ELR (cell line): ENCODE measurements at regions not wholly inside any gene's neighbourhood (a gene's known extent, or its start where the extent isn't known, plus 50 kb on each side); places are given as distances from the start of the nearest gene placed in this dataset.
"Not testable (repeated sequence)": the region's sequence is repeated elsewhere in the genome, so short reads cannot be mapped to it uniquely, and the experiment has no call there.

Experiments used
- DNase-seq: peaks from one replicate; pipeline ENCODE4 v3.0.0-alpha.2; 2015; ENCODE audit warnings: low read depth

DNA sequence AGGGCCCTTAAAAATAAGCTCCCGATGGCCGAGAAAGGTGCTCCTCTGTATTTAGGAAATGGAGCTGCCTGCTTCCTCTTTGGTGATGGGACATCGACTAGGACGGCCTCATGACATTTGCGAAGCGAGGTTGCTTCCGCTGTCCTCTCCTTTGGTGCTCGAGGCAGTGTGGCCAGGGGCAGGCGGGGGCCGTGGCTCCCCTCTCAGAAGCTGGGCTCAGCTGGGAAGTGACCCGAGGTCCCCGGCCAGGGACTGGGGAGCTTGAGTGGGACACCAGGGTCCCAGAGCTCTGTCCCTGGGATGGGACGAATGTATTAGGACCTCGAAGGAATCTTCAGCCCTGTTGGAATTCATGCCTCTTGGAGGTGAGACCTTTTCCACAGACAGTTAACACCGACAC lies 151.1 kb downstream of the CTTN start:
- DNase-seq: no peak

DNA sequence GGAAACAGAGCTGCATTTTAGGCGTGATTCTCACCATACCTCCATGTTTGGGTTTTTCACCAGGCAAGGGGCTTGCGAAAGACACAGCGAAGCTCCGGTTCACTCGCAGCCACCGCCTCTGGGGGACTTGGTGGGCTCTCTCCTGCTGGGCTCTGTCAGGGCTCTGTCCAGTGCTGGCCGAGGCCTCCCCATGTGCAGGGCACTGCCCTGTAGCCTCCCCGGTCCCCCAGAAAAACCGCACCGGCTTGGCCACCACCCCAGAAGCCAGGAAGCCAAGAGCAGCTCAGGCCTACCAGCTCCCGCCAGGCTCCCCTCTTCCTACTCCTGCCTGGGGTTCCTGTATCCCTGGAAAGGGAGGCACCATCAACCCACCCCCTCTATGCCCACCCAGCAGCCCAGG lies 151.5 kb downstream of the CTTN start:
- DNase-seq: no peak

DNA sequence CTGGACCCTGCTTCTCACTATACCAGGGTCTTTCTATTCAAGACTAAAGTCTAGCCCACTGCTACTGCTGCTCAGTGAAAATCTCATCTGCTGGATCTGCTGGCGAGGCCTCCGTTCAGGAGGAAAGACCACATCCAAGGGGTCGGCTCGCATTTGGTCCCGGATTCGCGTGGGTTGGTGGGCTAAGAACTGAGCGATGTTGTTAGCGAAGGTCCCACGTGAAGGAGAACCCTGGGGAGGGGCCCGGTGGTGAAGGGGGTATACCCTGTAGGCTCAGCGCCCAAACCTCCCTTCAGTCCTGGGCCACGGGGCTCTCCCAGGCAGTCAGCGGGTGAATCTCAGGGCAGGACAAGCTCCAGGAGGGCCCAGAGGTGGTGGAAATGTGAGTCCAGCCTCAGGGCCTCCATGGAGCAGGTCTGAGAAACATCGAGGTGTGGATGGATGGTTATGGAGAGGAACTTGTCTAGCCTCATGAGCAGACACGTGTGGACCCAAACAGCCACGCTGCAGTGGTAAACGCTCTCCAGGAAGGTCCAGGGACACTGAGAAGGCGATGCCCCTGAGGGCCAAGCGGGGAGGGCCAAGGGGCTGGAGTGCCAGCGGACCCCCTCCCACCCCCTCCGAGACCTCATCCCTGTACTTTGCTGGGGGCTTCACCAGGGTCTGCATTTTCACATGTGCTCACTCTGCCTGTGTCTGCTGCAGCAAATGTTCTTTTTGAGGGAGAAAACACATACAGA lies 152.3 kb downstream of the CTTN start:
- DNase-seq: no peak

DNA sequence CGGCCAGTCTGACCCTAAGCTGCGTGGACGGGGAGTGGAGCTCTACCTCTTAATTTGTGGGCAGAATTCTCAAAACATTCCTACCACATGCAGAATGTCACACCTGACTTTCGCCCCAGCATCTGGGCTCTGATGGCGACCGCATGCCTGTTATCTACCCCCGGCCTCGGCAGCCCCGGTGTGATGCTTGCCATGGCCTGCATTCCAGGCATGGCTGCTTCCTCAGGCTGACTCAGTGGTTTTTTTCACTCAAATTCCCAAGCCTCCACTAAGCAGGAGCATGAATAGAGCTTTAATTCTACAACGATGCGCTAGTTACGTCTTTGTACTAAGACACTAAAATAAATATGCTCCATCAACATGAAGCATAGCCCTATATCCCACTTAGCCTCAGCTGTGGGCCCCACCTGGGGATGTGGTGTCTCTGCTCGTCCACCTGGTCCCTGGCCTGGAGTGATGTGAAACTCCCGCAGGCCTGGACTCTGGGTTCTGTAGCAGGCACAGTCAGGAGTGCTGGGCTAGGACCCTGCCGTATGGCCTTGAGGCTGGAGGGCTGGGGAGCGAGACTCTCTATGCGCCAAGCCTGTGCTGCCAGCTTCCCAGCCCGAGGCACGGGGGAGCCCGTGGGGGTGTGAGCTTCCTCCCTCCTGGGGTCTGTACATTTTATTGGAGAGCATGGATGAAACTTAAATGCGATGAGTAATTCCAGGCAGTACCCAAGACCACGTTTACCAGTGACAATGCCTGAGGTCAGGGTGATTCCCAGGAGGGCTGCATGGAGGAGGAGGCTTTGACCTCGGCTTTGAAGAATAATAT lies 153.2 kb downstream of the CTTN start:
- DNase-seq: no peak

DNA sequence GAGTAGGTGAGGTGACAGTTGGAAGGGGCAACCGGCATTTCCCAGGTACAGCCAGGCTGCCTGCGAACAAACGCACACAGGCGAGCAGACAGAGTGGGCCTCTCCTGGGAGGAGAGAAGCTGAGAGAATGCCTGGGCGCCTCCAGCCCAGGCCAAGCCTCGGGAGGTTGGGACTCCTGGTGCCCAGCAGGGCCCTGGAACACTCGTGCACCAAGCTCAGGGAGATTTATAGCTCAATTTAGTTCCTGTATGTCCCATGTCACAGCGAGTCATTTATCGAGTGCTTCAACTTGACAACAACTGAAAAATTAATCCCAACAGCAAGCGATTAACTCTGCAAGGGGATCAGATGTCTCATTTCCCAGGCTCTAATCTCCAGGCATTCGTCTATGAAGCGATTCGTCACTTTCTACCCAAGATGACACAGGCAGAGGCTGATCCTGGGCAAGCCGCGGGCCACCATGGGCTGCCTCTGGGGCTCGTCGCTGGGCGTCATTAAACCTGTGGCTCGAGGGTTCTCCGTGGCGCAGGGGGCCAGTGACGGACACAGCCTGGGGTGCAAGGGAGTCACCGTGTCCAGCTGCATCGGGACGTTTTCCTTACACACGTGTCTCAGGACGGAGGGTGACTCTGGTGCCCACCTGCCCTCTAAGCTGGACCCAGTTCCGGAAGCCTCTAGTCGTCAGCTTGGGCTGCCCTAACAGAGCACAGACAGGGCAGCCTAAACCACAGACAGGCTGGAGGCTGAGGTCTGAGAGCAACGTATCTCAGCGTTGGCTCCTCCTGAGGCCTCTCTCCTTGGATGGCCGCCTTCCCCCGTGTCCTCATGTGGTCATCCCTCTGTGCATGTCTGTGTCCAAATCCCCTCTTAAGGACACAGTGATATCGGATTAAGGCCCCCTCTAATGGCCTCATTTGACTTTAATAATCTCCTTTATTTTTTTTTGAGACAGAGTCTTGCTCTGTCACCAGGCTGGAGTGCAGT lies 154.1 kb downstream of the CTTN start:
- no peak for DNase-seq

DNA sequence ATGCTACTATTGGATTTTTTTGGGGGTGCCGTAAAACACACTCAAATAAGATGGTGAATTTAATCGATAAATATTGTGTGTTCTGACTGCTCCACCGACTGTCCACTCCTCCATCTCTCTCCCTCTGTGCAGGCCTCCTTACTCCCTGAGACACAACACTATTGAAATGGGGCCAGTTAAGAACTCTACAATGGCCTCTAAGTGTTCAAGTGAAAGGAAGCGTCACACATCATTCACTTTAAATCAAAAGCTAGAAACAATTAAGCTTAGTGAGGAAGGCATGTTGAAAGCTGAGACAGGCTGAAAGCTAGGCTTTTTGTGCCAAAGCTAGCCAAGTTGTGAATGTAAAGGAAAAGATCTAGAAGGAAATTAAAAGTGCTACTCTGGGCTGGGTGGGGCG lies 156.7 kb downstream of the CTTN start:
- DNase-seq: no peak

DNA sequence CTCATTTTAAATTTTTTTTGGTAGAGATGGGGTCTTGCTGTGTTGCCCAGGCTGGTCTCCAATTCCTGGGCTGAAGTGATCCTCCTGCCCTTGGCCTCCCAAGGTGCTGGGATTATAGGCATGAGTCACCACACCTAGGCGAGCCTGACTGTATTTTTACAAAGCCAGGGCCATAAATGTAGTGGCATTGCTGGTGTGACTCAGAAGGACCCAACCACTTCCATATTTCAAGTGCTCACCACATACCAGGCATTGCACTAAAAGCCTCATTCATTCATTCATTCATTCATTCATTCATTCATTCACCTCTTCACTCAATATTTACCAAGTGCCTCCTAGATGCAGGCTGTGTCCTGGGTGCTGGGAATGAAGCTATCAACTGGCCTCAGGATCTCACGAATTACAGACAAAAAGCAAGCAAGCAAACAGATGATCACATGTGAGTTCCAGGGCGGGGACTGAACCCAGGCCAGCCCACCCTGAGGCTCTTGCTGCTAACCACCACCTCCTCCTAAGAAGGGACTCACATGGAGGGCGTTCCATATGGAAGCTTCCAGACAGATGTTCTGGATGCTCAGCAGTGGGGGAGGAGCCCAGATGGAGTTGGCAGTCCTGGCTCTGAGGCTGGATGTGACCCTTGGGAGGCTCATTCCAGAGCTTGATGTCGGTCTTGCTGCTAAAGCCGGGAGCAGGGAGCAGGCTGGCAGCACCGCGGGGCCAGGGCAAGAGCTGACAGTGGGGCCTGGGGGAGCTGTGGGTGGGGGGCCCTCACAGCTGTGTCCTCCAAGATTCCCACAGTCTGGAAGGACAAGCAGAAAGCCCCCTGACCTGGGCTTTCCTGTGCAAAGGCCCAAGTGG lies 158.8 kb downstream of the CTTN start:
- DNase-seq: peak; percentile 34

DNA sequence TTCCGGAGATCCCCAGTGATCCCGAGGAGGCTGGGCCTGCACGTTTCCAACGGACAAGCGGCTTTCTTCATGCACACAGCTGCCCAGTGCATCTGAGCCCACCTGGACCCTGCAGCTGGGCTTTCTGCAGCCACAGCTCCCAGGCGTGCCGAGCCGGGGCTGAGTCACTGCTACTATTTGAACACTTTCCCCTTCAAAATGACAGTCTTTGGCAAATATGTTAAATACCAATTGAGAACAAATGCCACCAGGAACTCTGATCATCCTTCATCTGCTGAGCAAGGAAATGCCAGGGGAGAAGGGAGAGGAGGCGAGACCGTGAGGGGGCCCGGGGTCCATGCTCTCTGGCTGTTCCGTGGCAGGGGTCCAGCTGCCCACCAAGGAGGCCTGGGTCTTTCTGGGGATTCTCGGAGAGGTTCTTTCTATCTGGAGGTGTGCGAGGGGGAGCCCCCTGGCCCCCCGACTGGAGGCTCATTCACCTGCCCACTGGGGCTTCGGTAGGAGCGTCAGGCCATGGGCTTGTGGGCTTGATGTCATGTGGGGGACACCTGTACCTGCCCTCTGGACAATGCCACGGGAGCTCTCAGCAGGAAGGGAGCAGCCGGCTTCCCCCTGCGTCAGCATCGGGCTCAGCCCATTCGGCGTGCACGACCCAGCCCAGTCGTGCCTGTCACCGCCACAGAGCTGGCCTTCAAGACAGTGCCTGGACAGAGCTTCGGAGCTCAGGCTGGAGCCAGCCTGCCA lies 159.6 kb downstream of the CTTN start:
- DNase-seq: no peak

DNA sequence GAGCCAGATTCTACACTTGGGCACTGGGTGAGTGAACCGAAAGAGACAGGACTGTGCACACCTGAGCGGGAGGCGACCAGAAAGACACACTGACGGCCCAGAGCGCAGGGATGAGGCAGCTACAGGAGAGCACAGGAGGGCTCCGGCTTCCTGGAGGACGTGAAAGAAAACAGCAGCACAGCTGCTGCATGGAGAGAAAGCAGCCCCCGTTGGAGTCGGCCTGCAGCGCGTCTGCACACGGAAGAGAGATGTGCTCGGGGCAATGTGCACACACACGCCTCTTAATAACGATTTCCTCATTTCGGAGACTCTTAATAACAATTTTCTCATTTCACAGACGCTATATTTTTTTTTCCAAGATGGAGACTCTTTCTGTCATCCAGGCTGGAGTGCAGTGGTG lies 160.4 kb downstream of the CTTN start:
- DNase-seq: no peak

DNA sequence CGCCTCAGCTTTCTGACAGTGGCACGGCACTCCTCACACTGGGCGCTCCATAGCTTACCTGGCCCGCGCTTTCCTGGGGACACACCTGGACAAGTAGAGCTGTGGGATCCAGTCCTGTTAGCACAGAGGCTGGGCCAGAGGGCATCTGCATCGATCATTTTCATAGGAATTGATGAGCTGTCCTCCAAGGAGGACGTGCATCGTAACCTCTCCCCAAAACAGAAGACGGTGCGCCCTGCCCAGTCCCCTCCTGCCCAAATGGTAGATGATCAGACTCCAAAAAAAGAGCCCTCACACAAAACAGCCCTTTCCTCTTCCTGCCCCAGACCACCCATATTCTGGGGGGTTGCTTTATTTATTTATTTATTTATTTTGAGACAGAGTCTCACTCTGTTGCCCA lies 161.2 kb downstream of the CTTN start:
- no peak for DNase-seq

DNA sequence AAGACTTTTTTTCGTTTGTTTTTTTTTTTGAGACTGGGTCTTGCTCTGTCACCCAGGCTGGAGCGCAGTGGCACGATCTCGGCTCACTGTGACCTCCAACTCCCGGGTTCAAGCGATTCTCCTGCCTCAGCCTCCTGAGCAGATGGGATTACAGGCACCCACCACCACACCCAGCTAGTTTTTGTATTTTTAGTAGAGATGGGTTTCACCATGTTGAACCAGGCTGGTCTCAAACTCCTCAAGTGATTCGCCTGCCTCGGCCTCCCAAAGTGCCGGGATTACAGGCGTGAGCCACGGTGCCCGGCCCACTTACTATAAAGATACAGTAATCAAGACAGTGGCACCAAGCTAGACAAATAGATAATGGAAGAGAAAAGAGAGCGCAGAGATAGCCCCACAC lies 162.3 kb downstream of the CTTN start:
- DNase-seq: not testable (repeated sequence)

DNA sequence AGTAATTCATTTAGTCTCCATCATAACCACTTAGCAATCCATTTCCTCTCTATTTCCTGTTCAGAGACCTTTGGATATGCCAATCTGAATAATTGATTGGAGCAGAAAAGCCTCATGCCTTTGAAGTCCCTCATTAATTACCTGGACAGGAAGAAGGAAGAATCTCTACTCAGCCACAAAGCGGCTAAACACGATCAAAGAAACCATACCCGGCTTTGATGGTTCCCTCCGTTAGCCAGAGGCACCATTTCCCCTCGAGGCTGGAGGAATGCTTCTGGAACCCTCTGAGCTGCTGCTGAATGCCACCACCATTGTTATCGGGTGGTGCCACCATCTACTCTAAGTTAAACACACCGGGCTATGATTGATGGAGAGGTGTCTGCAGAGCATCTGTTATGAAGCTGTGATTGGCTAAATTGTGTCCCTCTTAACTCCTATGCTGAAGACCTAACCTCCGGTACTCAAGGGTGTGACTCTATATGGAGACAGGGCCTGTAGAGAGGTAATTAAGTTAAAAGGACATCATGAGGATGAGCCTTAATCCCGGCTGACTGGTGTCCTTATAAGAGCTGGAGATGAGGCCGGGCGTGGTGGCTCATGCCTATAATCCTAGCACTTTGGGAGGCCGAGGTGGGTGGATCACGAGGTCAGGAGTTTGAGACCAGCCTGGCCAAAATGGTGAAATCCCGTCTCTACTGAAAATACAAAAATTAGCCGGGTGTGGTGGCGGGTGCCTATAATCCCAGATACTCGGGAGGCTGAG lies 168.6 kb downstream of the CTTN start:
- DNase-seq: no peak

DNA sequence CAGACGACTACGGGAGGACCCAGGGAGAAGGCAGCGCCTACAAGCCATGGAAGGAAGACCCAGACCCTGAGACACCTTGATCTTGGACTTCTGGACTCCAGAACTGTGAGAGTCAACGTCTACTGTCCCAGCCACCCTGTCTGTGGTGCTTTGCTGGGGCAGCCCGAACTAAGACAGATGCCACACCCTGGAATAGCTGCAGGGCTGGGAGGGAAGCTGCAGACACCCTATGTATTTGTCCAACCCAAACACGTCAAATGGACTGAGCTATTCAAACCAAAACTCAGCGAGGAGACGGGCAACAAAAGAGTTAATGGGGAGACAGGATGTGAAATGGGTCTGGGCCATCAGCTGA lies 169.3 kb downstream of the CTTN start:
- no peak for DNase-seq

DNA sequence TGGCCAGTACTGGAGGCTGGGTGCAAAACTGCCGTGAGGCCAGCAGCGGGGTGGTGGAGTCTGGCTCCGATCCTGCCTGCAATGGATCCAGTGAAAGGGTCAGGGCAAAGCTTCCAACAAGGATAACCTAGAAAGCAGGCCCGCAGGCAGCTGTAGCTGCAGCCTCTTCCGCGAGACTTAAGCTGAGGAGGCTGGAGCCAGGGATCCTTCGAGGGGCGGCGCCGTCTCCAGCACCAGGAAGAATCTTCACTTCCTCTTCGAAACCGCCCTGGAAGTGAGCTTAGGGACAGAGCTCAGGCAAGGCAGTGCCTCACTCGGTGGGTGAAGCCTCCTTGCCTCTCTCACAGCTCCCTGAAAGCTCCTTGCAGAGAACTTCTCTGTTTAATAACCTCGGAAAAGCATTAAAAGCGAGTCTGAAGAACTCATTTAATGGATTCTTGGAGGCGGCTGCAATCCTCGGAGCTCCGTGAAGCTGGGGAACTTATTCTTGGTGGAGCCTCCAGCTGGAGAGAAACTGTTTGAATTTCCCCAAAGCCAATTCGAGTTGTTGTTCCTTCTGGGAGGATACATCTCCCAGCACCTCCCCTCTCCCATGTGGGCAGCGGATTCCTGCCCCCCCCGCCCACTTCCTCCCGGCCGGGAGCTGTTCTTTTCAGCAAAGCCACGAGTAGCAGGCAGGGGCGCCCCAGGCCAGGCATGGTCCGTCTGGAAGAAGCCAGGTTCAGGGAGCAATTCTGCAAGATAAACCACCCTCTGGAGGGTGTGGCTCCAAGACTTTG lies 169.9 kb downstream of the CTTN start:
- peak; percentile 10 for DNase-seq

DNA sequence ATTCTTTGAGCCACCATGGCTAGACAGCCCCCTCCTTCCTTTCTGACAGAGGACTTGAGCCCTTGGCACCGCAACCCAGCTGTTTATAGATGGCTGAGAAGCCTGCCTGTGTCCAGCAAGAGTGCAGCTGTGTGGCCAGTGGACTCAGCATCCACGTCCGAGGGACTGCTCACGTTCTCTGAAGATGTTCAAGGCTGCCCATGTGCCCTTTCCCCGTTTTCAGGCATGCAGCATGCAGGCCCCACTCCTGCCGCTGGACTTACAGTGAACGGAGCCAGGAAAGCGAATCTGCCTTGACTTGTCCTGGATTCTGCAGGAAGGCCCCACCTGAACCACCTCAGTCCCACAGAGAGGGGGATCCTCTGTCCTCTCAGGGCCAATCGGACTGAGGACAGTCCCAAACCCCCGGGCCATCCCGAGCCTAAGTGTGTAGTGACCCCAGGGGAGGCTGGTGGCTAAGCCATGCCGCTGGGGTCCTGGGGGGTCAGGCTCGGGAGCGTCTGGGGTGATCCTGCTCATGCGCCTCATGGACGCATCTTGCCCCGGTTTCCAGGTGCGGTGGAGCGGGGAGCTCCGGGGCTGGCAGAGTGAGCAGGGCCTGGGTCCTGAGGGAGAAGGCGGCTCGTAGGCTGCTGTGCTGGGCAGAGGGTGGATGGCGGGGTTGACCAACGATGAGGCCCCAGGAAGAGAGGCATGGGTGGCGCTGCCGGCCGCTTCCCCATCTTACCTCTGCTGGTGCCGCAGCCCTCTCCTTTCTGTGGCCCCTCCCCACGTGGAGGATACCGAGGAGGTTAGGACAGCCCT lies 170.7 kb downstream of the CTTN start:
- no peak for DNase-seq

DNA sequence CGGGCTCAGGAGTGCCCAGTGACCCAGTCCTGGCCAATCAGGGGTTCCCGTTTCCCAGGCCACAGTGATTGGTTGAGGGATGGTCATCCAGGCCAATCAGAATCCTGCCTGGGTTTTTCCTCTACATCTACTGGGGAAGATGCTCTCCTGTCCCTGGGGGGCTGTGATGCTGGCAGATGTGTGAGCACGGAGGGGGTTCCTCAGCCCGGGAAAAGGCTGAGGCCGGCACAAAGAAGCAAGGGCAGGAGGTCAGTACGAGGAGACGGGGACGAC lies 171.2 kb downstream of the CTTN start:
- no peak for DNase-seq

DNA sequence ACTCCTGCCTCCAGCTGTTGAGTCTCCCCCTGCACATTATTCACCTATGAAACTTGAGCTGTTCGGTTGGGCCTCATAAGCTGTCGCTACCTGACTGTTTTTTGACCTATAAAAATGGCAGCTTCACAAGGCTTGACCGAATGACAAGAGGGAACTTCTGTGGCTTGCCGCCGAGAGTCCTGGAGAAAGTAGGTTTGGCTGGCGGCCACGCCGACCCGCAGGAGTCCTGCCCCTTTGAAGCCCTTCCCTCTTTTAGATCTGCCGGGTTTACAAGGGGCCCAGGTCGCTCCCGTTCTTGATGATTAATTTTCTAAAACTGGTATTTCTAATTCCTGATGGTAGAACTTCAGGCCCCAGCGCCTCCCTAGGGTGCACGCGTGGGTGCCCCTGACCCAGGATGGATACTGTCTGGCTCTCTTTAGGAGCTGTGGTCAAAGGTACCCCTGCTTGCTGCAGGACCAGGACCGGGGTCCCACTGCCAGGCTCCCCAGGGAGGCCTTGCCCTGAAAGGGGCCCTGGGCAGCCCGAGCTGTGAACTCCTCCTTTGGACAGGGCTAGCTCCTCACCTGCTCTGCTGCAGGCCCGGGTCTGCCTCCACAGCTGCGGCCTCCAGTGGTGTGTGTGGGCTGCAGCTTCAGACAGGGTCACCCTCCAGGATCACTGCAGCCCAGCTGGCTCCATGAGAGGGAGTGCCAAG lies 171.8 kb downstream of the CTTN start:
- DNase-seq: no peak
